Parathyroid adenoma (tissue), 2 donors: ENCODE measurements at regions not wholly inside any gene's neighbourhood (a gene's known extent, or its start where the extent isn't known, plus 50 kb on each side); places are given as distances from the start of the nearest gene placed in this dataset.

Experiments
- H2AFZ ChIP-seq: fragments of 300-600 bp; sonication (generic); one replicate; pipeline ENCODE4 v1.7.0; 2017; ENCODE audit warnings: antibody characterized with exemption, mild to moderate bottlenecking
- H3K27ac ChIP-seq: fragments of 300-600 bp; sonication (generic); one replicate; pipeline ENCODE4 v1.7.0; 2017
- H3K27me3 ChIP-seq: fragments of 300-600 bp; sonication (generic); one replicate; pipeline ENCODE4 v1.7.0; 2017; ENCODE audit warnings: low read length; ENCODE audit not compliant: control insufficient read depth, insufficient read depth
- H3K36me3 ChIP-seq: fragments of 300-600 bp; sonication (generic); one replicate; pipeline ENCODE4 v1.7.0; 2017; ENCODE audit warnings: low read length; ENCODE audit not compliant: control insufficient read depth, insufficient read depth
- H3K4me1 ChIP-seq: fragments of 300-600 bp; sonication (generic); one replicate; pipeline ENCODE4 v1.7.0; 2017; ENCODE audit warnings: control low read depth
- H3K4me2 ChIP-seq: fragments of 300-600 bp; sonication (generic); one replicate; pipeline ENCODE4 v1.7.0; 2017; ENCODE audit warnings: low read length
- H3K4me3 ChIP-seq: fragments of 300-600 bp; sonication (generic); one replicate; pipeline ENCODE4 v1.7.0; 2017; ENCODE audit warnings: low read depth, low read length
- H3K79me2 ChIP-seq: fragments of 300-600 bp; sonication (generic); one replicate; pipeline ENCODE4 v1.7.0; 2017; ENCODE audit warnings: control low read depth
- H3K9ac ChIP-seq: fragments of 300-600 bp; sonication (generic); one replicate; pipeline ENCODE4 v1.7.0; 2017; ENCODE audit warnings: mild to moderate bottlenecking
- H3K9me3 ChIP-seq: fragments of 300-600 bp; sonication (generic); one replicate; pipeline ENCODE4 v1.7.0; 2017; ENCODE audit warnings: low read length; ENCODE audit not compliant: control insufficient read depth
- CTCF ChIP-seq: fragments of 300-600 bp; sonication (generic); IDR thresholded peaks from one replicate; pipeline ENCODE4 v1.7.0; 2017; ENCODE audit warnings: antibody characterized with exemption, mild to moderate bottlenecking
- donor health status: primary hyperparathyroidism.

- H3K4me3 ChIP-seq: no peak overlapping the region
- H3K36me3 ChIP-seq: no peaks in the 10 kb centered on the region
- no peaks in the 10 kb centered on the region for H3K9me3 ChIP-seq
- no peak overlapping the region for H3K9ac ChIP-seq
- H3K27ac ChIP-seq: no peak overlapping the region
- H3K27me3 ChIP-seq: no peaks in the 10 kb centered on the region
- H2AFZ ChIP-seq: no peak overlapping the region
- no peaks in the 10 kb centered on the region for H3K79me2 ChIP-seq
- no peak for TF ChIP-seq CTCF
- H3K4me1 ChIP-seq: no peaks in the 10 kb centered on the region
- H3K4me2 ChIP-seq: no peak overlapping the region
Observed at GRCh38 chr17:5686074-5686635, 101.8 kb upstream of the NLRP1 start.

- Histone ChIP-seq H3K27me3 (no peaks in the 10 kb centered on the region), H3K27ac (no peak overlapping the region), H3K4me2 (no peak overlapping the region), H2AFZ (no peak overlapping the region), H3K9ac (no peak overlapping the region), H3K79me2 (no peaks in the 10 kb centered on the region), H3K4me1 (no peaks in the 10 kb centered on the region), H3K36me3 (no peaks in the 10 kb centered on the region), H3K4me3 (no peak overlapping the region), H3K9me3 (no peaks in the 10 kb centered on the region)
- no peak for TF ChIP-seq CTCF
Observed at GRCh38 chr17:5687646-5688045, 103.3 kb upstream of the NLRP1 start.

- Histone ChIP-seq H3K4me1 (no peaks in the 10 kb centered on the region), H3K27ac (no peak overlapping the region), H3K27me3 (no peaks in the 10 kb centered on the region), H3K9ac (no peak overlapping the region), H3K79me2 (no peaks in the 10 kb centered on the region), H3K4me2 (no peak overlapping the region), H3K36me3 (no peaks in the 10 kb centered on the region), H3K4me3 (no peak overlapping the region), H3K9me3 (no peaks in the 10 kb centered on the region), H2AFZ (no peak overlapping the region)
- no peak for TF ChIP-seq CTCF
Observed at GRCh38 chr17:5693821-5694220, 109.5 kb upstream of the NLRP1 start.

DNA sequence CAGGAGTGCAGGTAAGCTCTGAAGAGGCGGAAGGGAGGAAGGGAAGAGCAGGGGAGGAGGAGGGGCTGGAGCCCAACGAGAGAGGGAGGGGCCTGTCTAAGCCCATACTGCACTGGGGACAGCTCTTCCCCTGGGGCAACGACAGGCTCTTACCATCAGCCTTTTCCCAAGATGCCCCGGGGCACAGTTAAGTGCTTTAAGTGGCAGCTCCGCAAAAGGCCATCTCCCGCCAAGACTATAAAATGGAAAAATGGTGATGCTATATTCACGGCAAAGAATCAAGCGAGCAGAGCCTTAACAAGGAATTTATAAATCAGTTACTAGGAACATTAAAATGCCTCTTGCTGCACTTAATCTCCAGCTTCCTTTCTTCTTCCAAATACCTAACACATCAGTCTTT lies 110.2 kb upstream of the NLRP1 start:
- Histone ChIP-seq H3K9me3 (no peaks in the 10 kb centered on the region), H2AFZ (no peak overlapping the region), H3K4me2 (no peak overlapping the region), H3K36me3 (no peaks in the 10 kb centered on the region), H3K4me3 (no peak overlapping the region), H3K27ac (no peak overlapping the region), H3K4me1 (no peaks in the 10 kb centered on the region), H3K27me3 (no peaks in the 10 kb centered on the region), H3K9ac (no peak overlapping the region), H3K79me2 (no peaks in the 10 kb centered on the region)
- TF ChIP-seq CTCF: no peak

GRCh38 chr17:5695480-5695879 lies 111.2 kb upstream of the NLRP1 start:
- no peaks in the 10 kb centered on the region for H3K4me1 ChIP-seq
- H2AFZ ChIP-seq: no peak overlapping the region
- no peak overlapping the region for H3K4me3 ChIP-seq
- no peak overlapping the region for H3K27ac ChIP-seq
- H3K9me3 ChIP-seq: no peaks in the 10 kb centered on the region
- no peaks in the 10 kb centered on the region for H3K27me3 ChIP-seq
- TF ChIP-seq CTCF: no peak
- no peak overlapping the region for H3K9ac ChIP-seq
- H3K79me2 ChIP-seq: no peaks in the 10 kb centered on the region
- H3K4me2 ChIP-seq: no peak overlapping the region
- no peaks in the 10 kb centered on the region for H3K36me3 ChIP-seq
